NCI-H128 (cell line): ENCODE measurements at regions not wholly inside any gene's neighbourhood (a gene's known extent, or its start where the extent isn't known, plus 50 kb on each side); places are given as distances from the start of the nearest gene placed in this dataset.

ENCODE experiments used
- DNase-seq: peaks from one replicate; lab custom pipeline; 2025; ENCODE audit not compliant: unreplicated experiment; lab: John Stamatoyannopoulos, UW

DNA sequence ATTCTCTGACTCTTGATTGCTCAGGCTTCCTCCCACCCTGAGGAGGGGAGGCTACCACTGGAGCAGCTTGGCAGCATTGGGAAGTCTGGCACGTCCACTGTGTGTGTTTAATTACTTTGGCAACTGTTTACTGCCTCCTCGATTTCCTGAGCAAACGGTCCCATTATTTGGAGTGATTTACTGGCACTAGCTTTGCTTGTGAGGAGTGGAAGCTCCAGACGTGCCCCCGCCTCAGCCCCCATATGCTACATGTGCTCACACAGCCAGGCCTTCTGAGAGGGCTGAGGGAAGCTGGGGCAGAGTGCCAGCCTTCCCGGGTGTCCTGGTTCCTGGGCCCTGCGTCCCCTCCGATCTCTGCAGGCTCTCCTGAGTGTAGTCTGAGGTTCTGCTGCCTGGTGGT is 306.2 kb downstream of the PTPRU start:
- no peak for DNase-seq

GRCh38 chr1:29541631-29542030 is 305.3 kb downstream of the PTPRU start:
- DNase-seq: no peak

DNA sequence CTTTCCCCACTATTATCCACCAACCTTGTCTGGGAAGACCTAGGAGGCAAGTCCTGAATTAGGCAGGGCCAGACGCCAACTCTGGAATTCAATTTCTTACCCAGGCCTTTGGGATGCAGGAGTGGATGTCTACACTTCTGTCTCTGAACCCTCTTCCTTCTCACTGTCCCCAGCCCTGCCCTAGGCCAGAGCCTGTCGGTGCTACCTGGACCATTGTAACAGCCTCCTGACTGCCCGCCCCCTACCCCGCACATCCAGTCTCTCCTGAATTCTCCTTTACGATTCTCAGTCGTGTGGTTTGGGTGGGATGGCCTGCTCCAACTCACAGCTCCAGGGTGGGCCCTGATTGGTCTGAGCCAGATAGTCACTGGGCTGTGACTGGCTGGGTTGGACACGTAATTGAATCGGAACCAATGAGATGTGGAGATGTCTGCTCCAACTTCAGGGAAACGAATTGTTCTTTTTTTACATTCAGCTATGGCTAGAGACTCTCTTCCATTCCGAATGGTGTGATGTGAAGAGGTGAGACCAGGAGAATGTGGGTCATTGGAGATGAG is 304.6 kb downstream of the PTPRU start:
- DNase-seq: no peak

DNA sequence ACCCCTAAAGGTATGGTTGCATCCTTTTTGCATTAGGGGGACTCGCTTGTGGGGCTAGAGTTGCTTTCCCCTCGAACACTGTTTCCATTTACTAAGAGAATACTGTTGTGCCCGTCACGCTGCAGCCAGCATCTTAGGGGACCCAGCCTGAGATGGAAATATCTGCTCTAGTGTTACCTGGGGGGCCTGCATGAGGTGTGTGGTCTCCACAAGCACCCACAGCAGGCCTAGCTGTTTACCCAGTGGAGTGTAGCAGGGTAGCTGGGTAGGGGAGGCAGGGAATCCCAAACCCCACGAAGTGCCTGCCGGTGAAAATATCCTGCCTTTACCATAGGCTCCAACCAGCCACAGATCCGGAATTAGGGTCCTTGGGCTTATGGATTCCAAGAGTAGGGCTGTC is 303.6 kb downstream of the PTPRU start:
- no peak for DNase-seq

DNA sequence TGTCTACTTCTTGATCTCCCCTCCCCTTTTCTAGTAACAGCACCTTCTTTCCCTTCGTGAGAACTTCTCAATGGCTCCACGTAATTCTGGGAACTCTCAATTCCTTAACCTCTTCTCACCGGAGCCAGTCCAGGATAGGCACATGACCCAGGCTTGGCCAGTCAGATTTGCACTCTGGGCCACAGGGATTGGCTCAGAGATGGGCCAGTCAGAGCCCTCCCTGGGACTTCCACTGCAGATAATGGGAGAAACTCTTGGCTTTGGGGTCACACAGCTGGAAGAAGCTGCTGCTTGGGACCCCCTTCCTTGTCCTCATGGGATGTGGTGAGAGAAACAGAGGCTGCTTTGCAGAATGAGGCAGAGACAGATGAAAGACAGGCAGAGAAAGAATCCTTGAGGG is 302.3 kb downstream of the PTPRU start:
- DNase-seq: no peak

DNA sequence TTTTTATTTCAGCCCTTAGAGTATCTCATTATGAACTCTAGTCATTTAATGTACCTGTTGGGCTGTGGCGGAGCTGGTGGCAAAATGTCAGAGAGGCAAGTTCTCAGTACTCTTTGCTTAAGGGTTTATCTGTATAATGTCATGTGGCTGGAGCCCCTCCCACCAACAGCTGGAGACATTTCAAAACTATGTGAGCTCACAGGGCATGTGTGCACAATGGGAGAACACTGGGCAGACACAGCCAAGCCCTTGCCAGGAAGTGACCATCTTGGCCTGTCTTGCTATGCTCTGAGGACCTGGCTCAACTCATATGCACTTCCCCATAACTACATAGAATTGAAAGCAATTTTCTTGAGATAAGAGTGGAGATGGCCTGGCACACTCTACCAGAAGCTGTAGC is 296.4 kb downstream of the PTPRU start:
- DNase-seq: no peak

GRCh38 chr1:29532285-29532684 is 296.0 kb downstream of the PTPRU start:
- DNase-seq: no peak

DNA sequence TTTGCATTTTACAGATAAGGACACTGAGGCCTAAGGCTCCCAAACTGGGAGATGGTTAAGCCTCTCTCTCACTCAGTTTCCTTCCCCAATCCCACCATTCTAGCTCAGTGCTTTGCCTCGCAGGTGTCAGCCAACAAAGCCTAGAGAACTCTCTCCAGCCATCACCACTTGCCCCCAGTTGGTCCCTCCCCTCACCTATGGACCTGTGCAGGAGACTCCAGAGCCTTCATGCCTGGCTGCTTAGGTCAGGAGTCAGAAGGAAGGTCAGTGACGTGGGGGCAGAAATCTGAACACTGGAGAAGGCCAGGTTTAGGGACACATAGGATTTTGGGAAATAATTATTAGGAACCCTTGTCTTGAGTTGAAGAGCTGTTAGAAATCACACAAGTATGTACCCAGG is 295.3 kb downstream of the PTPRU start:
- DNase-seq: no peak

DNA sequence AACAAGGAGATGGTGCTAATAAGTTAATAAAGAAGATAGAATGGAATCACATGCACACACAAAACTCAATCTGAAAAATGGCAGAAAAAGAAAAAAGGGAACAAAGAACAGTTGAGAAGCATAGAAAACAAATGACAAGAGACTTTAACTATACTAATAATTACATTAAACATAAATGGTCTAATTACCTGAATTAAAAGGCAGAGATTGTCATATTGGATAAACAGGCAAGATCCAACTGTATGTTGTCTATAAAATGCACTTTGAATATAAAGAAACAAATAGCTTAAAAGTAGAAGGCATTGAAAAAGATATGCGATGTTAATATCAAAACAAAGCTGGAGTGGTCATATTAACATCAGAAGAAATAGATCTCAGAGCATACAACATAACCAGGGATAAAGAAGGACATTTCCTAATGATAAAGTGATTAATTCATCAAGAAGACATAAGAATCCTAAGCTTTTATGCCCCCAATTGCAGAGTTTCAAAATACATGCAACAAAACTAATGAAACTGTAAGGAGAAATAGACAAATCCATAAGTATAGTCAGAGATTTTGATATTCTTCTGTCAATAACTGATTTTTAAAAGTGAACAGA is 293.5 kb downstream of the PTPRU start:
- DNase-seq: no peak

DNA sequence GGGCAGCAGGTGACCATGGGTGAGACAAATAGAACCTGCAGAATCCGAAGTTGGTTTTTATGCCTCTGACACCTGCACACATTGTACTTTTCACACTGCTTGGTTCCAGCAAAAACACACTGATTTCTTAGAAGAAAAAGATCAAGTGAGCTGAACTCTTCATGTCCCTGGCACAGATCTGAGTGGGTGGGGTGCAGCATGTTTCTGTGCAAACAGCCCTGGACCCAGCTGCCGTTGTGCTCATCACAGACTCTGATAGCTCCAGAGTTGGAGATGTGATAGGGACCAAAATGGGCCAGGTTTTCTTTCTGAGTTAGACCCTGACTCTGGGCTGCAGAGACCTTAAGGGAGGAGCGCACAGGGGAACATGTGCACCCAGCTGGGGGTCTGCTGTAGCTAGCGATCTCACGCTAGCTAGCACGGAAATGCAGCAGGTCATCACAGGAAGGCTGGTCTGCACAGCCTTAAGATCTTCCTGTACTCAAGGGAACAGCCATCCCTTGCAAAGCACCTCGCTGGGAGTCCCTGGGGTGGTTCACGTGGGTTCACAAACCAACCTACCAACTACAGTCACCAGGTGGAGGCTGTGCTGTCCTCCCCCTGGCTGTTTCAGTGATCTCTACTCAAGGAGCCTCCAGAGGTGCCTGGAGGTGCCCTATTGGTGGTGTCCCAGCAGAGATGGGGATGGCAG is 291.1 kb downstream of the PTPRU start:
- no peak for DNase-seq

- DNase-seq: no peak
These were observed 289.6 kb downstream of the PTPRU start for GRCh38 chr1:29525941-29526340.

DNA sequence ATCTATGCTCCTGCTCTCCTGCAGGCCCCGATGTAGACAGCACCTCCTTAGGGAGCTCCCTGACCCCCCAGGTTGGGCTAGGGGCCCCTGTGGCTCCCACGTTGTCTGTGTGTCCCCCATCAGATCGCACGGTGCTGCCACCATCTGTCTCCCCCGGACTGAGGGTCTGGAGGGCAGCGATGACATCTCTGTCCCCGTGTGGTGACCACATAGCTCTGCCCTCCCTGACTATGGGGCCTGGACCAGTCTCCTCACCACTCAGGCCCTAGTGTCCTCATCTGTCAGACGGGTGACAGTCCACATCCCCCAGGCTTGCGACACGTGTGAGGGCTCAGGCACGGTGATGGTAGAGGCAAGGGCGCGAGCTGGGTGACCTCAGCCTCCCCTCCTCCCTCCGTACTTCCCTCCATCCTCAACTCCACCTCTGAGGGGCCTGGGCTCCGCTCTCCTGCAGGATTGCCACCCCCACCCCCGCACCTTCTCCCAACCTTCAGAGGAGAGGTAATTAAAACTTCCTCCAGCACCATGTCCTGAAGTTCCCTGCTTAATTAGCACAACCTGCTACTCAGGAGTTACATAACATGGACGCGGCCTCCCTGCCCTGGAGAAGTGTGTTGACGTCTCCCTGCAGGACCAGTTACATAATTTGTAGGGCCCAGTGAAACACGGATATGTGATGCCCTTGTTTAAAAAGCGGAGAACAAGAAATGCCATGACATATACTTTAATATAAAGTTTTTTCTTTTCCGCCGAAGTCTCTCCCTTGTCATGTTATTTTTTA is 288.2 kb downstream of the PTPRU start:
- no peak for DNase-seq

GRCh38 chr1:29523576-29523975 is 287.3 kb downstream of the PTPRU start:
- DNase-seq: no peak

DNA sequence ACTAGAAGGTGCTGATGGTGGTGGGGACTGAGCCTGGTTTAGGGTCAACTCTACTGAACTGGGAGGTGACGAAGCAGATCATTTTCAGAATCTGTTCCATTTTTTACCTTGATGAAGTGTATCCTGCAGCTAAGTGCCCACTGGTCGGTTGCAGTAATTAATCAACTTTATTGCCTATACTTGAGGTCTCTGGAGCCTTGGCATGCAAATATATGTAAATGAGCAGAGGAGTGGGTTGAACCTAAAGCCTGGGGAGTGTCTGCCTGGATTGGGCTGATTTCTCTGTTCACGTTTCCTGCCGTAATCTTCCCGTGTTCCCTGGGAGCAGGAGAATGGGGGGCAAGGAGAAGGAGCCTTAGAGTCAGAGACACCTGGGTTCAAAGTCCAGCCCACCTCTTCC is 286.8 kb downstream of the PTPRU start:
- DNase-seq: no peak

- no peak for DNase-seq
These were observed 285.7 kb downstream of the PTPRU start for GRCh38 chr1:29521811-29522580.

GRCh38 chr1:29521438-29521715 is 285.1 kb downstream of the PTPRU start:
- no peak for DNase-seq

- no peak for DNase-seq
These were observed 284.5 kb downstream of the PTPRU start for GRCh38 chr1:29520571-29521437.

- no peak for DNase-seq
These were observed 283.4 kb downstream of the PTPRU start for GRCh38 chr1:29519788-29520110.

DNA sequence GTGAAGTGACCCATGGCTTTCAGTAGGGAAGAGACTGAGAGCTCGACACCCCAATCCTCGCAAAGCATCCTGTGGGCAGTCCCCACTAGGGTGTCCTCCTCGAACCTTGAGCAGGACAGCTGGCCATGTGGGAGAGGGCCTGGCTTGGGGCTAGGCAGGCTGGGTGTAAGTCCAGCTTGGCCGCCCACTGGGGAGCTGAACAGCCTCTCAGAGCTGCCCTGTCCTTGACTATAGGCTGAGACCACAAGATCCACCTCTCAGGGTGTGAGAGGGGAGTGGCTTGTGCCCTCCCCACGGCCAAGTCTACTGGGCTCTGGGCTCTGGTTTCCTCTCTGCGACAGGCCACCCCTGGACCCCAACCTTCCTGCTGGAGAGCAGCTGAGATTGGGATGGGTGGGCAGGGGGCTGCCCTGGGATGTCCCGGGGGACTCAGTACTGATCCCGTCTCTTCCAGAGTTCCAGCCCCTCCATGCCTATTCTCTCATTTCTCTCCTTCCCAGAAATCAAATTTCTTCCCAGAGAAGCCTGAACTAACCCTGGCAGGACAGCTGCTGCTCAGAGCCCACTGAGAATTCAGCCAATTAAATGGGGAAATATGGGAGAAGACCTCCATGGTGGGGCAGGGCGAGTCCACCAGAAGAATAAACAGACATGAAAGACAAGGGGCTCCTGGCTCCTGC is 282.9 kb downstream of the PTPRU start:
- DNase-seq: no peak

DNA sequence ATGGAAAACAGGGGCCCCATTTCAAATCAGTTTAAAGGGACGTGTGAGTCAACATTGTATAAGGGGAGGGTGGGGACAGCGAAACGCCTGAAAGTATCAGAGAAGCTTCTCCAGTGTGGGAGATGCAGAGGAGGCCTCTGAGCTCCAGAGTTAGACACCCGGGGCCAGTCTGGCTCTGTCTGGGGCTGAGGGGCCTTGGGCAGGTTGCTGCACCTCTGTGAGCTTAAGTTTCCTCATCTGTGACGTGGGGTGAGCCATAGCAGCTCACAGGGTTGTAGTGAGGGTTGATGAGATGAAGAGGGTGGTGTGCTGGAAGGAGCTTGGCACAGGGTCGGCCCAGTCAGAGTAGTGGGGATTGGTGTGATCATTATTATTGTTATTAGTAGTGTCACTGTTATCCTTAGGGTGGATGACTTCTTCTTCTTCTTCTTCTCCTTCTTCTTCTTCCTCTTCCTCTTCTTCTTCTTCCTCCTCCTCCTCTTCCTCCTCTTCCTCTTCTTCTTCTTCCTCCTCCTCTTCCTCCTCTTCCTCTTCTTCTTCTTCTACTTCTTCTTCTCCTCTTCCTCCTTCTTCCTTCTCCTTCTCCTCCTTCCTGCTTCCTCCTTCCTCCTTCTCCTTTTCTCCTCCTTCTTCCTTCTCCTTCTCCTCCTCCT is 282.0 kb downstream of the PTPRU start:
- DNase-seq: no peak
